ENCODE measurements at regions not wholly inside any gene's neighbourhood (a gene's known extent, or its start where the extent isn't known, plus 50 kb on each side); places are given as distances from the start of the nearest gene placed in this dataset.

GRCh38 chr5:8868283-8868682 lies 677.6 kb downstream of the SEMA5A start:
- Mint-ChIP-seq H3K4me3 (no peak overlapping the region), H3K27ac (no peak overlapping the region), H3K36me3 (ENCODE audit: low read depth) (no peaks in the 10 kb centered on the region), H3K4me1 (ENCODE audit: low read depth) (no peaks in the 10 kb centered on the region), H3K9me3 (peaks cover 7% of the 10 kb centered on the region), H3K27me3 (no peaks in the 10 kb centered on the region)
- no peak for DNase-seq

- Mint-ChIP-seq H3K27ac (no peak overlapping the region), H3K4me1 (ENCODE audit: low read depth) (no peaks in the 10 kb centered on the region), H3K27me3 (no peaks in the 10 kb centered on the region), H3K9me3 (peaks cover 2% of the 10 kb centered on the region), H3K36me3 (ENCODE audit: low read depth) (no peaks in the 10 kb centered on the region), H3K4me3 (no peak overlapping the region)
- no peak for DNase-seq
These were observed 675.9 kb downstream of the SEMA5A start for GRCh38 chr5:8869932-8870331.

GRCh38 chr5:8870349-8870958 lies 675.4 kb downstream of the SEMA5A start:
- H3K27me3 Mint-ChIP-seq: no peaks in the 10 kb centered on the region
- peaks cover 2% of the 10 kb centered on the region for H3K9me3 Mint-ChIP-seq
- H3K36me3 Mint-ChIP-seq (ENCODE audit: low read depth): no peaks in the 10 kb centered on the region
- H3K4me3 Mint-ChIP-seq: no peak overlapping the region
- no peaks in the 10 kb centered on the region for H3K4me1 Mint-ChIP-seq (ENCODE audit: low read depth)
- DNase-seq: no peak
- no peak overlapping the region for H3K27ac Mint-ChIP-seq

- Mint-ChIP-seq H3K4me1 (ENCODE audit: low read depth) (no peaks in the 10 kb centered on the region), H3K4me3 (no peak overlapping the region), H3K36me3 (ENCODE audit: low read depth) (no peaks in the 10 kb centered on the region), H3K27me3 (no peaks in the 10 kb centered on the region), H3K9me3 (peaks cover 2% of the 10 kb centered on the region), H3K27ac (no peak overlapping the region)
- DNase-seq: no peak
These were observed 674.9 kb downstream of the SEMA5A start for GRCh38 chr5:8870959-8871355.

- Mint-ChIP-seq H3K27me3 (no peaks in the 10 kb centered on the region), H3K36me3 (ENCODE audit: low read depth) (no peaks in the 10 kb centered on the region), H3K4me1 (ENCODE audit: low read depth) (no peaks in the 10 kb centered on the region), H3K4me3 (no peak overlapping the region), H3K27ac (no peak overlapping the region), H3K9me3 (peaks cover 5% of the 10 kb centered on the region)
- DNase-seq: no peak
These were observed 674.4 kb downstream of the SEMA5A start for GRCh38 chr5:8871446-8871845.

GRCh38 chr5:8875722-8876121 lies 670.2 kb downstream of the SEMA5A start:
- H3K27ac Mint-ChIP-seq: no peak overlapping the region
- no peak for DNase-seq
- no peaks in the 10 kb centered on the region for H3K36me3 Mint-ChIP-seq (ENCODE audit: low read depth)
- peaks cover 5% of the 10 kb centered on the region for H3K9me3 Mint-ChIP-seq
- no peak overlapping the region for H3K4me3 Mint-ChIP-seq
- no peaks in the 10 kb centered on the region for H3K27me3 Mint-ChIP-seq
- no peaks in the 10 kb centered on the region for H3K4me1 Mint-ChIP-seq (ENCODE audit: low read depth)

GRCh38 chr5:8879248-8879647 lies 666.6 kb downstream of the SEMA5A start:
- H3K27me3 Mint-ChIP-seq: no peaks in the 10 kb centered on the region
- H3K4me1 Mint-ChIP-seq (ENCODE audit: low read depth): no peaks in the 10 kb centered on the region
- no peak for DNase-seq
- no peak overlapping the region for H3K4me3 Mint-ChIP-seq
- H3K27ac Mint-ChIP-seq: no peak overlapping the region
- H3K9me3 Mint-ChIP-seq: peaks cover 3% of the 10 kb centered on the region
- H3K36me3 Mint-ChIP-seq (ENCODE audit: low read depth): no peaks in the 10 kb centered on the region

- Mint-ChIP-seq H3K27me3 (no peaks in the 10 kb centered on the region), H3K27ac (no peak overlapping the region), H3K36me3 (ENCODE audit: low read depth) (no peaks in the 10 kb centered on the region), H3K4me3 (no peak overlapping the region), H3K9me3 (no peaks in the 10 kb centered on the region), H3K4me1 (ENCODE audit: low read depth) (no peaks in the 10 kb centered on the region)
- no peak for DNase-seq
These were observed 661.8 kb downstream of the SEMA5A start for GRCh38 chr5:8884029-8884428.

- no peaks in the 10 kb centered on the region for H3K27me3 Mint-ChIP-seq
- no peak overlapping the region for H3K4me3 Mint-ChIP-seq
- H3K27ac Mint-ChIP-seq: no peak overlapping the region
- H3K36me3 Mint-ChIP-seq (ENCODE audit: low read depth): no peaks in the 10 kb centered on the region
- H3K4me1 Mint-ChIP-seq (ENCODE audit: low read depth): no peaks in the 10 kb centered on the region
- peaks cover 5% of the 10 kb centered on the region for H3K9me3 Mint-ChIP-seq
- DNase-seq: no peak
These were observed 652.9 kb downstream of the SEMA5A start for GRCh38 chr5:8892926-8893325.

- Mint-ChIP-seq H3K4me3 (no peak overlapping the region), H3K9me3 (peaks cover 5% of the 10 kb centered on the region), H3K4me1 (ENCODE audit: low read depth) (no peaks in the 10 kb centered on the region), H3K27me3 (no peaks in the 10 kb centered on the region), H3K36me3 (ENCODE audit: low read depth) (no peaks in the 10 kb centered on the region), H3K27ac (no peak overlapping the region)
- DNase-seq: no peak
These were observed 651.8 kb downstream of the SEMA5A start for GRCh38 chr5:8894031-8894430.

- H3K36me3 Mint-ChIP-seq (ENCODE audit: low read depth): no peaks in the 10 kb centered on the region
- H3K27me3 Mint-ChIP-seq: no peaks in the 10 kb centered on the region
These were observed 650.8 kb downstream of the SEMA5A start for GRCh38 chr5:8895062-8895461.

GRCh38 chr5:8895599-8895998 lies 650.3 kb downstream of the SEMA5A start:
- Mint-ChIP-seq H3K4me3 (no peak overlapping the region), H3K9me3 (peaks cover 7% of the 10 kb centered on the region), H3K27ac (no peak overlapping the region), H3K4me1 (ENCODE audit: low read depth) (no peaks in the 10 kb centered on the region), H3K27me3 (no peaks in the 10 kb centered on the region), H3K36me3 (ENCODE audit: low read depth) (no peaks in the 10 kb centered on the region)
- DNase-seq: no peak

More at GRCh38 chr5:8895062-8895461, 650.8 kb downstream of the SEMA5A start:
- DNase-seq: no peak
- Mint-ChIP-seq H3K27ac (no peak overlapping the region), H3K4me3 (no peak overlapping the region), H3K9me3 (peaks cover 7% of the 10 kb centered on the region), H3K4me1 (ENCODE audit: low read depth) (no peaks in the 10 kb centered on the region)

- Mint-ChIP-seq H3K27ac (no peak overlapping the region), H3K4me3 (no peak overlapping the region), H3K27me3 (no peaks in the 10 kb centered on the region), H3K4me1 (ENCODE audit: low read depth) (no peaks in the 10 kb centered on the region), H3K9me3 (peaks cover 4% of the 10 kb centered on the region), H3K36me3 (ENCODE audit: low read depth) (no peaks in the 10 kb centered on the region)
- no peak for DNase-seq
These were observed 648.6 kb downstream of the SEMA5A start for GRCh38 chr5:8897316-8897715.

GRCh38 chr5:8905021-8905420 lies 640.9 kb downstream of the SEMA5A start:
- no peaks in the 10 kb centered on the region for H3K27me3 Mint-ChIP-seq
- no peaks in the 10 kb centered on the region for H3K4me1 Mint-ChIP-seq (ENCODE audit: low read depth)
- no peaks in the 10 kb centered on the region for H3K36me3 Mint-ChIP-seq (ENCODE audit: low read depth)
- DNase-seq: no peak
- H3K4me3 Mint-ChIP-seq: no peak overlapping the region
- no peak overlapping the region for H3K27ac Mint-ChIP-seq
- peaks cover 15% of the 10 kb centered on the region for H3K9me3 Mint-ChIP-seq

- no peak overlapping the region for H3K27ac Mint-ChIP-seq
- H3K36me3 Mint-ChIP-seq (ENCODE audit: low read depth): no peaks in the 10 kb centered on the region
- no peak for DNase-seq
- H3K9me3 Mint-ChIP-seq: peaks cover 15% of the 10 kb centered on the region
- H3K4me3 Mint-ChIP-seq: no peak overlapping the region
- H3K27me3 Mint-ChIP-seq: no peaks in the 10 kb centered on the region
- no peaks in the 10 kb centered on the region for H3K4me1 Mint-ChIP-seq (ENCODE audit: low read depth)
These were observed 639.4 kb downstream of the SEMA5A start for GRCh38 chr5:8906303-8906967.
